Lung (tissue), 11 donors: ENCODE measurements at regions not wholly inside any gene's neighbourhood (a gene's known extent, or its start where the extent isn't known, plus 50 kb on each side); places are given as distances from the start of the nearest gene placed in this dataset.

Experiments
- ATAC-seq: fragments of 200-7000 bp; cut with Tn5 transposase; one replicate; pipeline ENCODE4 v1.9.1; 2020; ENCODE audit warnings: moderate number of reproducible peaks; ENCODE audit not compliant: insufficient read depth, low FRiP score
- DNase-seq, 3 donors: peaks; one replicate each; pipeline ENCODE4 v3.0.0-alpha.2; 2013 to 2017
- H3K27ac ChIP-seq, 2 donors: one replicate each; pipeline ENCODE4 v1.5.1; 2013; ENCODE audit warnings: mild to moderate bottlenecking in 2 of 2, moderate library complexity in 2 of 2, control low read depth in 1 of 2, inconsistent platforms in 1 of 2, low read depth in 1 of 2, low read length in 1 of 2
- H3K27me3 ChIP-seq, 3 donors: one replicate each; pipeline ENCODE4 v1.5.1; 2013; ENCODE audit warnings: low read length in 2 of 3; ENCODE audit not compliant: control insufficient read depth in 3 of 3, insufficient read depth in 3 of 3
- H3K36me3 ChIP-seq, 4 donors: one replicate each; pipeline ENCODE4 v1.5.1; 2013; ENCODE audit warnings: low read length in 4 of 4, mild to moderate bottlenecking in 1 of 4, moderate library complexity in 1 of 4; ENCODE audit not compliant: control insufficient read depth in 4 of 4, insufficient read depth in 4 of 4
- H3K4me1 ChIP-seq, 5 donors: one replicate each; pipeline ENCODE4 v1.5.1; 2013; ENCODE audit warnings: low read length in 5 of 5, mild to moderate bottlenecking in 2 of 5, moderate library complexity in 1 of 5; ENCODE audit not compliant: control insufficient read depth in 5 of 5, insufficient read depth in 5 of 5
- H3K4me3 ChIP-seq: one replicate; pipeline ENCODE4 v1.5.1; 2013; ENCODE audit warnings: mild to moderate bottlenecking, control low read depth, moderate library complexity
- H3K9ac ChIP-seq, 2 donors: one replicate each; pipeline ENCODE4 v1.5.1; 2013; ENCODE audit warnings: low read length in 2 of 2, control low read depth in 1 of 2; ENCODE audit not compliant: insufficient read depth in 1 of 2
- H3K9me3 ChIP-seq, 4 donors: one replicate each; pipeline ENCODE4 v1.5.1; 2013; ENCODE audit warnings: low read length in 3 of 4, mild to moderate bottlenecking in 1 of 4, moderate library complexity in 1 of 4; ENCODE audit not compliant: control insufficient read depth in 4 of 4, insufficient read depth in 3 of 4
- CTCF ChIP-seq: IDR thresholded peaks from 2 replicates; pipeline ENCODE4 v1.5.1; 2012; ENCODE audit warnings: mild to moderate bottlenecking; ENCODE audit errors: control extremely low read depth, extremely low read depth
- WGBS, 2 donors: extraction: QIAGEN DNeasy Blood & Tissue Kit; methylation state at CpG; one replicate each; pipeline ENCODE4 v1.1.7; 2013; 5-methylcytosine and 5-hydroxymethylcytosine counted together
- donor health status: control.
- donor health status: control.
- donor health status: Bipolar disorder and iron deficiency.
- donor health status: healthy.
- donor health status: DM: yes; HTN: yes; CAD: no.

GRCh38 chr1:25011943-25012638 lies 82.0 kb upstream of the RUNX3 start:
- no peaks in the 10 kb centered on the region for H3K9me3 ChIP-seq
- 63 to 71% methylated on average over 13 of the region's 13 CpGs for WGBS, 2 donors
- no peak overlapping the region for H3K9ac ChIP-seq

GRCh38 chr1:25011275-25011674 lies 81.2 kb upstream of the RUNX3 start:
- ATAC-seq = no peak
- no peaks in the 10 kb centered on the region for H3K36me3 ChIP-seq

More at GRCh38 chr1:25011943-25012638, 82.0 kb upstream of the RUNX3 start:
- no peak for TF ChIP-seq CTCF
- ATAC-seq (no peak), DNase-seq (no peak)
- H3K36me3 ChIP-seq = no peaks in the 10 kb centered on the region
- H3K27me3 ChIP-seq = no peaks in the 10 kb centered on the region
- no peak overlapping the region for H3K27ac ChIP-seq
- peaks cover 0 to 3% (median 0%) of the 10 kb centered on the region in 5 donors for H3K4me1 ChIP-seq
- no peak overlapping the region for H3K4me3 ChIP-seq

DNA sequence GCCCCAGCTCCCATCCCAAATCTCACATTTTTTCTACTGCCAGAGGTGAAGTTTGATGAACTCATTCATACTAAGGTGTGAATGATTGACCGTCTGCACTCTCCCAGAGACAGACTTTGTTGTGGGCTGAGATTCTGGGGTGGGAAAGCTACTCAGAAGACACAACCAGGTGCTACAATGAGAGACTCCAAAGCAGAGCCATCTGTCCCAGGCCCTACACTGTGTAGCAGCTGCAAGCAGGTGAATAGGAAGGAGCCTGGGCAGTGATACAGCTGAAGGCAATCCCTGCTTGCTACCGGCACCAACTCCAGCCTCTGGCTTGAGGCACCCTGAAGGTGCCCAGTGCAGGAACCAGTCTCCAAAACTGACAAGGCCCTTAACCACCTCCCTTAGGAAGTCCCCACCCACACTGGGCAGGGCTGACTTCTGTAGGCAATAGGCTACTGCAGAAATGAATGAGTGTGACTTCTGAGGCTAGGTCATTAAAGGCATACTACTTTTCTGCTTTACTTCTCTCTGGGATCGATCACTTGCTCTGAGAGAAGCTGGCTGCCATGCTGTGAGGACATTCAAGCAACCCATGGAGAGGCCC lies 79.7 kb upstream of the RUNX3 start:
- Histone ChIP-seq H3K9ac (no peak overlapping the region), H3K36me3 (no peaks in the 10 kb centered on the region), H3K4me3 (no peak overlapping the region), H3K27ac (no peak overlapping the region), H3K4me1 (peaks cover 0 to 14% (median 0%) of the 10 kb centered on the region in 5 donors), H3K27me3 (no peaks in the 10 kb centered on the region), H3K9me3 (no peaks in the 10 kb centered on the region)
- no peak for ATAC-seq
- WGBS, 2 donors = 93 to 96% methylated on average over 3 of the region's 3 CpGs
- TF ChIP-seq CTCF = no peak
- DNase-seq = no peak

More at GRCh38 chr1:25011275-25011674, 81.2 kb upstream of the RUNX3 start:
- DNase-seq = no peak
- no peaks in the 10 kb centered on the region for H3K27me3 ChIP-seq
- no peak for TF ChIP-seq CTCF
- 50 to 63% methylated on average over 4 of the region's 4 CpGs for WGBS, 2 donors
- no peaks in the 10 kb centered on the region for H3K9me3 ChIP-seq
- H3K4me3 ChIP-seq = no peak overlapping the region
- H3K27ac ChIP-seq = no peak overlapping the region
- H3K4me1 ChIP-seq = peaks cover 0 to 11% (median 0%) of the 10 kb centered on the region in 5 donors
- no peak overlapping the region for H3K9ac ChIP-seq

DNA sequence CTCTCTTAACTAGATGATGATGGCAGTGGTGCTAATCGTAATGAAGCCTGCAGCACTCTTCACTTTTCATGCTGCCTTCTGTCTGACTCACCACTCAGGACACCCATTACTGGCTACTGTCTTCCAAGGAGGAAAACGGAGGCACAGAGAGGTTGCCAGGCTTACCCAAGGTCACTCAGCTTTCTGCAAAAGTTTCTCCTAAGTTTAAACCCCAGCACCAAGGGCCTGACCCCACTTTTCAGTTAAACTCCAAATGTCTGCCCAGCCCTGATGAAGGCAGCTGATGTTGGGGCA lies 78.1 kb upstream of the RUNX3 start:
- 79 to 89% methylated on average over 2 of the region's 2 CpGs for WGBS, 2 donors

More for the DNA sequence above, 78.1 kb upstream of the RUNX3 start:
- no peak overlapping the region for H3K27ac ChIP-seq
- DNase-seq (no peak), ATAC-seq (no peak)
- no peaks in the 10 kb centered on the region for H3K36me3 ChIP-seq
- peaks cover 0 to 14% (median 0%) of the 10 kb centered on the region in 5 donors for H3K4me1 ChIP-seq
- no peak overlapping the region for H3K4me3 ChIP-seq
- no peaks in the 10 kb centered on the region for H3K27me3 ChIP-seq
- H3K9me3 ChIP-seq = no peaks in the 10 kb centered on the region
- no peak for TF ChIP-seq CTCF
- no peak overlapping the region for H3K9ac ChIP-seq
